Left lung (tissue), 4 donors: ENCODE measurements at regions not wholly inside any gene's neighbourhood (a gene's known extent, or its start where the extent isn't known, plus 50 kb on each side); places are given as distances from the start of the nearest gene placed in this dataset.

Experiments used
- ATAC-seq: fragments of 200-7000 bp; cut with Tn5 transposase; one replicate; pipeline ENCODE4 v1.9.1; 2020; ENCODE audit warnings: moderate library complexity
- DNase-seq, 4 donors: peaks; one replicate each; pipeline ENCODE4 v3.0.0-alpha.2; 2013 to 2020
- H3K27ac ChIP-seq, 2 donors: fragments of 200-600 bp; sonication (generic) in 1 of 2; one replicate each; pipeline versions ENCODE4 v1.5.0 to v1.8.0; 2020 to 2021
- H3K27me3 ChIP-seq, 2 donors: fragments of 200-600 bp; sonication (generic) in 1 of 2; one replicate each; pipeline versions ENCODE4 v1.5.0 to v1.8.0; 2020 to 2021
- H3K36me3 ChIP-seq, 2 donors: fragments of 200-600 bp; sonication (generic) in 1 of 2; one replicate each; pipeline versions ENCODE4 v1.5.0 to v1.8.0; 2020 to 2021
- H3K4me1 ChIP-seq, 2 donors: fragments of 200-600 bp; one replicate each; pipeline ENCODE4 v1.8.0; 2021
- H3K4me3 ChIP-seq, 2 donors: fragments of 200-600 bp; sonication (generic) in 1 of 2; one replicate each; pipeline versions ENCODE4 v1.5.0 to v1.8.0; 2020 to 2021; ENCODE audit warnings: mild to moderate bottlenecking in 1 of 2
- H3K9me3 ChIP-seq, 2 donors: fragments of 200-600 bp; sonication (generic) in 1 of 2; one replicate each; pipeline versions ENCODE4 v1.5.0 to v1.8.0; 2020 to 2021
- CTCF ChIP-seq, 2 donors: fragments of 200-600 bp; sonication (generic) in 1 of 2; IDR thresholded peaks; one replicate each; pipeline versions ENCODE4 v1.5.0 to v1.8.0; 2021; ENCODE audit warnings: antibody characterized with exemption in 2 of 2
- intact Hi-C, 2 donors: fragments of 100-400 bp; cut with DNase I; formaldehyde crosslinking; loops; one replicate each; pipeline versions ENCODE4 v1.11.2 to v1.14.2; 2022
- donor health status: DM: no; HTN: yes; CAD: no.
- donor health status: DM: no; HTN: no; CAD: no.

GRCh38 chr2:66987733-66988132 lies 409.4 kb upstream of the ETAA1 start:
- TF ChIP-seq CTCF (IDR thresholded peaks at IDR 0.05): no peak
- H3K4me3 ChIP-seq: no peak overlapping the region
- DNase-seq (peak in 2 of 4 donors; percentile 76 to 79), ATAC-seq (no peak)
- H3K36me3 ChIP-seq: no peaks in the 10 kb centered on the region
- no peaks in the 10 kb centered on the region for H3K9me3 ChIP-seq
- no peaks in the 10 kb centered on the region for H3K4me1 ChIP-seq
- intact Hi-C loops: no loop called here
- H3K27me3 ChIP-seq: no peaks in the 10 kb centered on the region
- H3K27ac ChIP-seq: no peak overlapping the region

- Histone ChIP-seq H3K9me3 (no peaks in the 10 kb centered on the region), H3K27me3 (no peaks in the 10 kb centered on the region), H3K4me1 (no peaks in the 10 kb centered on the region), H3K27ac (no peak overlapping the region), H3K36me3 (no peaks in the 10 kb centered on the region), H3K4me3 (no peak overlapping the region)
- no peak for TF ChIP-seq CTCF (IDR thresholded peaks at IDR 0.05)
- DNase-seq (no peak), ATAC-seq (no peak)
- intact Hi-C loops: no loop called here
These were observed 402.5 kb upstream of the ETAA1 start for GRCh38 chr2:66994654-66995053.

DNA sequence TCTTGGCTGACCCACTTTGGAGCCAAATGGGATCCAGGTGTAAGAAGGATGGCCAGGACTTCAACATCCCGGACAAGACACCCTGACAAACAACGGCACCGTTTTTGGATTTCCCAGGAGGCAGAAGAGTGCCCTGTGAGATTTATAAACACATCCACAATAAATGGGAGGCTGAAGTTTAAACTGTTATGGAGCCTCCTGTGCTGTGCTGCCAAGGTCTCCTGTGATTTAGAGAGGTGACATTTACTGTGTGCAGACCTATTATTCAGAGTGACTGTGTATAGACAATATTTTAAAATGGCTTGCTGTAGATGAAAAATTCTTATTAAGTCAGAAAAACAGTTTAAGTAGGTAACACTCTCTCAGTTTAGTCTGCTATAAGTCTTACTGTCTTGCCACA lies 401.5 kb upstream of the ETAA1 start:
- DNase-seq (no peak), ATAC-seq (no peak)
- TF ChIP-seq CTCF (IDR thresholded peaks at IDR 0.05): no peak
- H3K27me3 ChIP-seq: no peaks in the 10 kb centered on the region
- H3K4me1 ChIP-seq: no peaks in the 10 kb centered on the region
- intact Hi-C loops: no loop called here
- no peaks in the 10 kb centered on the region for H3K9me3 ChIP-seq
- no peak overlapping the region for H3K27ac ChIP-seq
- no peak overlapping the region for H3K4me3 ChIP-seq
- no peaks in the 10 kb centered on the region for H3K36me3 ChIP-seq

GRCh38 chr2:67002618-67003371 lies 394.3 kb upstream of the ETAA1 start:
- Histone ChIP-seq H3K4me3 (no peak overlapping the region), H3K27ac (no peak overlapping the region), H3K9me3 (no peaks in the 10 kb centered on the region), H3K4me1 (no peaks in the 10 kb centered on the region), H3K27me3 (no peaks in the 10 kb centered on the region), H3K36me3 (no peaks in the 10 kb centered on the region)
- intact Hi-C loops: no loop called here
- ATAC-seq (no peak), DNase-seq (no peak)
- TF ChIP-seq CTCF (IDR thresholded peaks at IDR 0.05): no peak

DNA sequence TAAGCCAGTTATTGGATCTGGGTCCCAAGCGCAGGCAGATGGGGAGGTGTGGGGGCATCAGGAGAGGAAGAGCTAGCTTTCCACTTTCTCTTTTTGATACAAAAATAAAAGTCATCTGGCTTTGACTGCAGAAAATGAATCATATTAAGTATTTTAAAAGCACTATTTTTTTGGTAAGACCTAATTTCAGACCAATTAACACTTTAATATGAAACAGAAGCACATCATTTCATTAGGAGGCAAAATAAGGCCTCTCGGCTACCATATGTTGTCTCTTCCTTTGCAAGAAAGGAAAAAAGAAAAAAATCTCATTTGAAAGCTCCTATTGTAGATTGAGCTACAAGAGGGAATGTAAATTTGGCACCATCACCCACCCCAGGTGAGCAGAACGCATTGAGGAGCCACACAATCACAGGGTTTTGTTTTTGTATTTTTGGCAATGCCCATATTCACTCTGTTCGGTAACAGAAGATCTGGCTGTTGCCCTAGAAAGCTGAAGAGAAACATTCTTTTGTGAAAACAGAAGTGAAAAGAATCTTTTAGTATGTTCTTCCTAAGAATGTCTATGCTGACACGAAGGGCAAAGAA lies 390.7 kb upstream of the ETAA1 start:
- Histone ChIP-seq H3K27ac (no peak overlapping the region), H3K36me3 (no peaks in the 10 kb centered on the region), H3K27me3 (no peaks in the 10 kb centered on the region), H3K4me3 (no peak overlapping the region), H3K4me1 (no peaks in the 10 kb centered on the region), H3K9me3 (no peaks in the 10 kb centered on the region)
- no peak for TF ChIP-seq CTCF (IDR thresholded peaks at IDR 0.05)
- no peak for ATAC-seq
- no peak for DNase-seq
- intact Hi-C loops: no loop called here
